ENCODE measurements at regions not wholly inside any gene's neighbourhood (a gene's known extent, or its start where the extent isn't known, plus 50 kb on each side); places are given as distances from the start of the nearest gene placed in this dataset.
"Not testable (repeated sequence)": the region's sequence is repeated elsewhere in the genome, so short reads cannot be mapped to it uniquely, and the experiment has no call there.

DNA sequence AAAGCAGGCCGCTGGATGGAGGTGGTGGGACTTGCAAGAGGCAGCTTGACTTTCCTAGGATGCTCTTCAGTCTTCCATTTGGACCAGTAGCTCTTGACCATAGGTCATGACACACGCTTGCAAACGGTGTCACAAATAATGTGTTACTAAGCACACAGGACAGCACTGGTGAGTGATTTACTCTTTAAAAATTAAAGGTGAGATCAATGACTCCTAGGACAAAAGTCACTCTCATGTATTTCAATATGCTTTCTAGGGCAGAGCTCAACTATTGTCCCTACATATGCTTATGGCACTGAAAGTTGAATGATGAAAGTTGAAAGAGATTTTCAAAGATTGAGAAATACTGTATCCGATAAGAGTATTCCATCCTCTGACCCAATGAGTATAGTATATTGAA is 496.7 kb downstream of the EBF1 start:
- DNase-seq (ENCODE audit: low read depth): no peak

DNA sequence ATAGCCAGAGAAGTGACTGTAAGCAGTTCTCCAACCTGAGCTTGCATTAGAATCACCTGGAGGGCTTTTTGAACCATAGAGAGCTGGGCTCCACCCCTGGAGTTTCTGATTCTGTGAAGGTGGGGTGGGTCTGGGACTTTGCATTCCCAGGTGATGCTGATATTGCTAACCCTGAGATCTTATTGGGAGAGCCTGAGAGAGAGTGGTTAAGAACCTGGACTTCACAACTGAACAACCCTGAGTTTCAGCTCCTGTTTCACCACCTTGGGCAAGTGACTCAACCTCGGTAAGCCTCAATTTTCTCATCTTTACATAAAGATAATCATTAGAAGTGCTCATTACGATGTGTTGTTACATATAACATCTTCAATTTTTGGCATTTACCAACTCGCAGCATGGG is 498.6 kb downstream of the EBF1 start:
- DNase-seq (ENCODE audit: low read depth): no peak

DNA sequence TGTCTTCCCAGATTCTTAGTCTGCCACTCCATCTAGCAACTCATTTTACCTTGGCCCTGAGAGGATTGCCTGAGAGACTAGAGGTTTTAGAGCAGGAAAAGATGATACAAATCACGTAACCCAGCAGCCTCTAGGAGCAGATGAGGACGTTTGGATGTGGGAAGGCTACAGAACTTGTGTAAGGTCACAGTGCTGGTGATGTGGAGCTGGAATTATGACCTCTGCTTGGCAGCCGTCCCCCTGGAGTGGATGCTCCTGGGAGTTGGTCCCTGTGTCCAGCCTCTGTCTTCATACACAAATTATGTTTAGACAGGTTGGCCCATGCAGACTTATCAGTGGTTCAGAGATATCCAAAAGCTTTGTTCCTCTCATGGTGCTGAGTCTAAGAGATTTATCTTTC is 499.0 kb downstream of the EBF1 start:
- DNase-seq (ENCODE audit: low read depth): no peak

DNA sequence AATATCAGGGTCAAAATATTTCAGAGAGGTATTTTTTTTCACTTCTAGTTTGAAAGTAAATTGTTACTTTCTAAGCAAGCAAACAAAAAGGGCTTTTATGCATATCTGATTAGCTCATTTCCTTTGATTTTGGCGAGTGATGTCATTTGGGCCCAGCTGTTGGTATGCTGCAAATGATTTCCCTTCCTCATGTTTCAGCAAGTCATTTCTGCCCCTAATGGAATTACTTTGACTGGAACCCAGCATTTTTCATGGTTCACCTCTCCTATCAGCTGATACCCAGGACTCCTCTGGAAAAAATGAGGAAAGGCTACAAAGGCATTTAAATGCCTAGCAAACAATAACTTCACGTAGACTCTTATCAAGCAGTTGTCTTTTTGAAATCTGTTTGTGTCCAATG is 500.6 kb downstream of the EBF1 start:
- no peak for DNase-seq (ENCODE audit: low read depth)

DNA sequence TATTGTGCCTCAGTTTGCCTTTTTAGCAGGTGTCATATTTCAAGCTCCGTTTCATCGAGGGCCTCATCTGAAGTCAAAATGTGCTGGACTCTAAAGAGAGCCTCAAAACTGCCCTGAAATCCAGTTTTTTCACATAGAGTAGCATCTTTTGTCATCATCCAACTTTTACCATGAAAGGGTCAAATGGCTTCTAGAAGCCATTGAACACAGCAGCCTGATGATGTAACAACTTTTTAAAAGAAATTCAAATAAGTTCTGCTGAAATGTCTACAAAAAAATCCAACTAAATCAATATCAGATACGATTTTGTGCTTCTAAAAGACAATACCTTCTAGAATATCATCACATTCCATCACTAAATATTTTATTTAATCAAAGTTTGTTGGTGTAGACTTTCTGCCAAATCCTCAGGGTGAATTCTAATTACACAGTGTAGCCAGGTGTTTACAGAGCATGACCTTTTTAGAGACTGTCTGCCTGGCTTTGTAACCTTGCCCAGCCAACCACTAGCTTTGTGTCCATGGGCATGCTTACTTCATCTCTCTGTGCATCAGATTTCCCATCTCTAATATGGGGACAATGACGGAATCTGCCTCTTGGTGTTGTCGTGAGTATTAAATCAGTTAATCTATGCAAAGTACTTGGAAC is 505.0 kb downstream of the EBF1 start:
- no peak for DNase-seq (ENCODE audit: low read depth)

DNA sequence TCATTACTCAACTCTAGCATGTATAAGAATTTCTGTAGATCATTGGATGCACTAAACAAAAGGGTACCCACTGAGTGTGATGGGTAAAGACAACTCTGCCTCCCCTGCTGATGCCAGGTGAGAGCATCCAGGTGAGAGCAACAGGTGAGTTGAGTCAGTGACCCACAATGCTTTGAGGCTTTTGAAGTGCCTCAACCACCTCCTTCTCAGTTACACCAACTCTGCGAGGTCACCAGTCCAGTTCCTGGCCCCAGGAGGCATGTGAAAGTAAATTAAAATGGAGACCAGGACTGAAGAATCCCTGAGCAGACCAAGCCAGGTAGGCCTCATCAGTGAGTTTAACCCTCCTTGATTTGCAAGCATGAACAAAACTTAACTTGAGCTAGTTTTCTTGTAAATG is 505.8 kb downstream of the EBF1 start:
- DNase-seq (ENCODE audit: low read depth): no peak

DNA sequence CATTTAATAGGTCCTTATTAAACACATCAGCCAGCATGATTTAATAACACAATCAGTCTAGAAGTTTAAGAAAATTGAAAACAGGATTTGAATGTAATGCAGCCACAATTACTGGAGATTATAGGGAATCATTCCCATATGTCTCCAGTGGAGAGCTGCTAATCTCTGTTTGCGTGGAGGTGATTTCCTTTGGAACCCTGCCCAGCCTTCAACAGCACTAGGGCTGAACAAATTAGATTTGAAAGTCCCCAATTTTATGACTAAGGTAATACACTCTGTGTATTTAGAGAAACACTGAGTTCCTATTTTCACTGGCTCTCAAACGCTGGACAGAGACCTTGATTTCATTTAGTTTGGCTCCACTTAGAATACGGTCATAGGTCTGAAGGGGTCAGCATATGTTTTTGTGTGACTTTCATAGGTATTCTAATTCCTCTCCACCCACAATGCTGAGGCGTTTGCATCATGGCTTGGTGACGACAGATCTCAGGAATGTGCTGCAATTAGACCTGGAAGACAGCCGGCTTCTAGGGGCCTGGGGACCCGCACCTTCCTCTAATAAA is 508.3 kb downstream of the EBF1 start:
- DNase-seq (ENCODE audit: low read depth): no peak

DNA sequence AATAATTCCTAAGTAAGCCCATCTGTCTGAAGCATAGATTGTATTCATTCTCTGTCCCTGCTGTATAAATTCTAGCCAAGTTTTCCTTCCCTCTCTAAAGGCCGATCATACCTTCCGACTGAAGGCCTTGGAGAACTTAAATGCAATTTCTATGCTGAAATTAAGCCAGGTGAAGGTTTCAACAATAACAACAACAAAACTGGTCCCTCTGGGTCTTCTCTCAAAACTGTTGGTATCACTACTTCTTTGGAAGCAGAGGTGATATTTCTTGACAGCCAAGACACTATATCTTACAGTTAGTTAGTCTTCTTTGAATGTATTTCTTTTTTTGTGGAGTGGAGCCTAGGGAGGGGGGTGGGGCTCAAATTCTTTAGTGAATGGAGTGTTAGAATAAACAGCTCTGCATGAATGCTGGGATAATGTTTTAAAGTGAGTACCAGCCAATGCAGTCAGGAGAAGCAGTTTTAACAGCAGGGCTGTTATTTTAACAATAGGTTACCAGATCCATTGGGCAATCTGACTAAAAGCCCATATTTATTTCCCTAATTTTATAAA is 508.9 kb downstream of the EBF1 start:
- DNase-seq (ENCODE audit: low read depth): no peak

DNA sequence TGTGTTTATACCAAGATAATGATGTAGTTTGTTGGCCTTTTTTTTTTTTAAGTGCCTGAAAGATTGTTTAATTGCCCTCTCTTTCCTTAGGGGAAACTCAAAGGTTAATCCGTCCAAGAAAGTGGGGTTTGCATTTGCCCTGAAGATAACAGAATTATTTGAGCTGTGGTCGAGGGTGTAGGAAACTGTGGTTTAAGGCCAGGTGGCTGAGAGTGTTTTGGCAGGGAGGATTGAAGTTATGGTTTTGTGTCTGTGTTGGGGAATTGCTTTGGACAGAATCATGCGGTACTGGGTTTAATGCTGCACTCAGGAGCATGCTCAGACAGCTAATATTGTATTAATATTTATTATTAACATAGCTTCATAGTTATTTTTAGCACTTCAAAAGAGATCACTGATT is 509.8 kb downstream of the EBF1 start:
- no peak for DNase-seq (ENCODE audit: low read depth)

DNA sequence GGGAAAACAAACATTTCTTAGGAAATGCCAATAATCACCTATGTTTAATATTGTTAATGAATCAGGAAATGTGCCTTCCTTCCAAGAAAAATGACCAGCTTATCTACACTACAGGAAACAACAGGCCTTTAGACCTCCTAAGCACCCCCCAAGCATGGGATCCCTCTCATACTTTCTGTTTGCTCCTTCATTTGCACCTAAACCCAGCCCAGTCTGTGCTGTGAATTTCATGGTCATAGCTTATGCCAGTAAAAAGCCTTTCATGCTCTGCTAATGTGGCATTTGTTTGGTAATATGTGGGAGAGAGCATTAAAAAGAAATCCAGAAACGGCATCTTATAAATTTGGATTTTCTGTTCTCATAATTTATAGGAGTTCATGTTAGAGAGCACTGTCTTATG is 511.1 kb downstream of the EBF1 start:
- no peak for DNase-seq (ENCODE audit: low read depth)

DNA sequence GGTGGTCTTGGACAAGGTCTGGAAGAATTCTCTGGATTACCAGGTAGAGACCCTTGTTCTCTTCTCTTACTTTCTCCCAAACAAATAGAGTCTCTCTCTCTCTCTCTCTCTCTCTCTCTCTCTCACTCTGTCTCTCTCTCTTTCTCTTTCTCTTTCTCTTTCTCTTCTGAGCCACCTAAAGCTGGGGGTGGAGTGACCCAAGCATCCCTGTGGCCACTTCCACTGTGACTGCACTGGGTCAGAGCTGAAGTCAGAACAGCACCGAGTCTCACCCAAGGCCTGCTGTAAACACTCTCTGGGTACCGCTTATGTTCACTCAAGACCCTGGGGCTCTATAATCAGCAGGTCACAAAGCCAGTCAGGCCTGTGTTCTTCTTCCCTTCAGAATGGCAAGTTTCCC is 513.7 kb downstream of the EBF1 start:
- DNase-seq (ENCODE audit: low read depth): no peak

DNA sequence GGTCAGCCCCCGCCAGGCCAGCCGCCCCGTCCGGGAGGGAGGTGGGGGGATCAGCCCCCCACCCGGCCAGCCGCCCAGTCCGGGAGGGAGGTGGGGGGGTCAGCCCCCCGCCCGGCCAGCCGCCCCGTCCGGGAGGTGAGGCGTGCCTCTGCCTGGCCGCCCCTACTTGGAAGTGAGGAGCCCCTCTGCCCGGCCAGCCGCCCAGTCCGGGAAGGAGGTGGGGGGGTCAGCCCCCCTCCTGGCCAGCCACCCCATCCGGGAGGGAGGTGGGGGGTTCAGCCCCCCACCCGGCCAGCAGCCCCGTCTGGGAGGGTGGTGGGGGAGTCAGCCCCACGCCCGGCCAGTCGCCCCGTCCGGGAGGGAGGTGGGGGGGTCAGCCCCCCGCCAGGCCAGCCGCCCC is 517.0 kb downstream of the EBF1 start:
- DNase-seq (ENCODE audit: low read depth): not testable (repeated sequence)

DNA sequence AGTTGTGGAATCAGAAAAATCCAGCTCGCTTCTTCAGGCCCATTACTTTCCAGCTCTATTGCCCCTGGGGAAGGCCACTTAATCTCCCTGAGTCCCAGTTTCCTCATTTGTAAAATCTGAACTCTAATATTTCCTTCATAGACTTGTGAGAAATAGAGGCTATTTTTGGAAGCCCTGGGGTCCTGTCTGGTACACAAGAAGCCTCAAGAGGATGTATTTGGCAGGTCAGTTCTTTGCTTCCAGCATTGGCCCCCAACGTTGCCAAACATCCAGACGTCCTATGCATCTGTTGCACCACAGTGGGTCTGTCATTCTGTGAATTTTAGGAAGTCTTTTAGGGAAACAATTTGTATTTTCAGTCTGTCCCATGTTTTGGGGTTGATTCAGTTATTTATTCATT is 525.9 kb downstream of the EBF1 start:
- DNase-seq (ENCODE audit: low read depth): no peak

DNA sequence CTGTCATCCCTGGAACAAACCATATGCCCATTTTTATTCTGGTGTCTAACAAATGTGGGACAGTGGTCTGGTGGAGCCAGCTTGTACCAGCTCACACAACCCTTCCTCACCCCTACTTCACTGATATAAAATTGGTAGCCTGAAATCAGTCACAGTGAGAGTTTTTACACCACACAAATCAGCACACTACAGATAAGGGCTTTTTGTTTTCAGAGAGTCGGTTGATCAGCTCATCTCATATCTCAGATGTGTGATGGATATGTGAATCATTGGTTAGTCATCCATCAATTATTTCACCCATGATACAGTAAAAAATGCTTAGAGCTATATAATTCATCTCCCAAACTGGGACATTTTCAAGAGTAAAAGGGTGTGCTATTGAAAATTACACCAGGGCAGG is 529.2 kb downstream of the EBF1 start:
- no peak for DNase-seq (ENCODE audit: low read depth)

DNA sequence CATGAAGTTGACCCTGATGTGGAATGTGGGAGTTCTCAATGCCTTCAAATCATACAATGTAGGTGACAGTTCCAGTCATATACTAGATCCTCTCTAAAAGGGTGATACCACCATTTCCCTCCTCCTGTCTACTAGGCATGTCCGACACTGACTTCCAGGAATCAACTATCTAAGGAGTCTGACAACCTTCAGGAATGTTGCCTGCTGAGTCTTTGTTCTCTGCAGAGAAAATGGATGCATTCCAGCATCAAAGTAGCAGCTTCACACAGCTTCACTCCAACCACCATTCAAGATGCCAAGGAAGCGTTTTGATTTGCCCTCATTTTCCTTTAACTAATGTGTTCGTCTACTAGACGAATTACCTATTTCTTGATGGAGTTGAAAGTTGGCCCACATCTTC is 530.2 kb downstream of the EBF1 start:
- DNase-seq (ENCODE audit: low read depth): no peak

DNA sequence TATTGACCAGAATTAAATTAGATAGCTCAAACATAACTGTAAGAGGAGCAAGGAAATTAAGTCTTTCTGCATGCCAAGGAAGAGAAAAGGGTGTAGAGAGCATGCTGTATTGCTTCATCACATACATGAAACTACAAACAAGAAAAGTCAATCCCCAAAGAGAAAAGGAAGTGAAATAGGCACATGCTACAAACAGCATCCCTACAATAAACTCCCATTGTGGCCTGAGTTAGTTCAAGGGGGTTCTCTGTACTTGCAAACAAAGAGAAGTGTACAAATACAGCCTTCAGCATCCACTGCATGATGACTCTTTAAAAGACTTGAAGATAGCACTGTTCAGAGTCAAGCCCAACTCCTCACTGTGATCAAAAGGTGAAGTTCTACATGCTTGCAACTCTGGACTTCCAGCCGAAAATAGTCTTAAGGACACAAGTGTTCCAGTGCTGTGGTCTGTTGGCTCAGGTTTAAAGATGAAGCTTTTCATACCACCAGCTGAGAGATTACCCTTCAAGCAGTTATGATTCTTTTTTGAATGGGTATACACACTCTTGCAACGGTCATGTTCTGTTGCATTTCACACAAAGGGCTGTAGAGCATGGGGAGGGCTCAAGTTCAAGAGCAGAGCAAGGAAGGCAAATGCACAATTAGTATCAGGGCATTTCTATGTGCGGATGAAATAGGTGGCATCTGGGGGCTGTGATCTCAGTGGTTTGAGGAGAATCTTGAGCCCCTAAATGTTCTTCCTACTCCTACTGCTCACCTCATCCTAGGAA is 534.5 kb downstream of the EBF1 start:
- no peak for DNase-seq (ENCODE audit: low read depth)

DNA sequence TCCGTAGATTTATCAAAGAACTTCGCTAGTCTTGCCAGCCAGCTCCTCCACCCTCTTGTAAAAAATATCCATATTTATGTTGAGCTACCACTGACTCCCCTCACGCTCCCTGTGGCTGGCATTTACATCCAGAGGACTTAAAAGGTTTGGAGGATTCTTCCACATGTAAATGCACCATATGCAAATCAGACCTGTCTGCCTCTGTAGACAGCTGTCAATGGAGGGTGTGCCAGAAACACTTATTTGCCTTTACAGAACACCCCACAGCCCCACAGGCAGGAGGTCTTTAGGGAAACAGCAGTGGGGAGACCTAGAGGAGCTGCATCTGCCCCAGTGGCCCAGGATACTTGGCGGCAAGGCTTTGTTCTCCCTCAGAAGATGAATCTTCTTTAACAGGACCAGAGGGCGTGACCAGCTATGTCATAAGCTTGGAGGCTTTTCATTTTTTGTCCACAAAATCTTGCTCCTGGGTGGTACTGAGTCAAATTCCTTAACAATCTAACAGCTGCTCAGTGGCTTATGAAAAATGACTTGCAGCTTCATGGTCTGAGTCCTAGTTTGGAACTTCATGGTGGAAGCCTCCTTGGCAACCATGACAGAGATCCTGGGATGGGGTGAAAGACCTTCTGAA is 535.8 kb downstream of the EBF1 start:
- DNase-seq (ENCODE audit: low read depth): no peak

DNA sequence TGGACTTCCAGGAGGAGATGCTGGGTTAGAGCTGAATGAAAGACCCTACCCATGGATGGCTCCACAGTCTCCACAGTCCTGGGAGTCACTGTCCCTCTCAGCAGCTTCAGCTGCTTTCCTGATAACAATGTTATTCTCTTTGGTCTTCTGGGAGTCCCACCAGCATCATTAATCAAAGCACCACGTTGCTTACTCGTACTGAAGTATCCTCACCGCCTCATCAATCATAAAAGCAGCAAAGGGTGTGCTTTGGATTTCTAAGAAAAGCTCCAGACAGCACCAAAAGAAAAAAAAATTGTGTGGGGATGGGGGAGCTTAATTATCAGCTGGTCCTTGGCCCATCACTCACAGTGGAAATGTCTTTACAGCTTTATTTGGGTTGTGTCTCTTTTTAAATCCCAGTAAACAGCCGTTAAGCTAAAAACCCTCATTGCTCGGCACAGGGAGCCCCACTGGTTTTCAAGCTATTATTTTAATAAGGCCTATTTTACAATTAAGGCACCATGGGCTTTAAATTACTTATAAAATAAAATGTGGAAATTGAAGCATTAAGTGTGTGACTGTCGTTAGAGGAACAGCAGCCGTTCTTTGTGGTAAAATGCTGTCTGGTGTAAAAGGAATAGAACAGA is 538.0 kb downstream of the EBF1 start:
- no peak for DNase-seq (ENCODE audit: low read depth)

DNA sequence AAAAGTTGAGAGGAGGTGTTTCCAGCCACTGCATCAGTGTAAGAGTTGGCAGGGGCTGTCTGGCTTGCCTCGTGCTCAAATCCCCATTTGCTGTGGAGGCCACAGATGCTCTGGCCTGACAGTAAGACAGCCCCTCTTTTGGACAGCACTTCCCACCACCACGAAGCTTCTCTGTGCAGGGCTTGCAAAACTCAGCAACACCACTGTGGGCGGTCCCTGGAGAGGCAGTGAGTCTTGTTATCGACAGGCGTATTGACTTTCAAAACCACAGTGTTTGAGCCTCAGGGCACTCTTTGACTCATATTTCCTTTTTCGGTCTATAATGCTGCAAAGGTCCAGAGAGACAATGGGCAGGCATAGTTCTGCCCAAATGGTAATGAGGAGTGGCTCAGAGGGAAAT is 539.5 kb downstream of the EBF1 start:
- DNase-seq (ENCODE audit: low read depth): no peak

DNA sequence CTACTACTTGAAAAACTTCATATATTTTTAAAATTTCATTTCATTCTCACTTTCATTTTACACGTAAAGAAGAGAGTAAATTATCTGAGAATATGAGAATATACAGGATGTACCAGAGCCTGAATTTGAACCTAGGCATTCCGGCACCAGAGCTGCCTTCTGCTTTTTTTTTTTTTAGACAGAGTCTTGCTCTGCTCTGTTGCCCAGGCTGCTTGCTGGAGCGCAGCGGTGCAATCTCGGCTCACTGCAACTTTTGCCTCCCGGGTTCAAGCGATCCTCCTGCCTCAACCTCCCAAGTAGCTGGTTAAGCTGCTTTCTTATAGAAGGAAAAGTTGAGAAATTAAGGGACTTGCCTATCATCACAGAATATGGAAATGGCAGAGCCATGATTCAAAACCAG is 540.1 kb downstream of the EBF1 start:
- no peak for DNase-seq (ENCODE audit: low read depth)

DNA sequence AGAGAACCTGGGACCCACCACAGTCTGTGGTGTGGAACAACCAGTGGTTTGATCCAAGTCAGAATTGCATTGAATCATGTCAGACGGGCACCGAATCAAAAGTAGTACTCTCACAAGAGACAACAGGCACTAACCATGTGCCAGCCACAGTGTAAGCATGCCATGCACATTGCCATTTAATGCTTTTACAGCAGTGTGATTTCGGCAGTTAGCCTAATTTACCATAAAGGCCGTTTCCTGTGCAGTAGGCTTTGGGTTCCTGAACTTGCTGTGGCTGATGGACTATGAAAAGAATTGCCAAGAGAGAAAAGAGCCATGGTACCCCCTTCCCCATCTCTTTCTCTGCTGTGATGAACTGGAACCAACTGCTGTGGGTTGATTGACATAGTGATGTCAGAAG is 540.6 kb downstream of the EBF1 start:
- no peak for DNase-seq (ENCODE audit: low read depth)

DNA sequence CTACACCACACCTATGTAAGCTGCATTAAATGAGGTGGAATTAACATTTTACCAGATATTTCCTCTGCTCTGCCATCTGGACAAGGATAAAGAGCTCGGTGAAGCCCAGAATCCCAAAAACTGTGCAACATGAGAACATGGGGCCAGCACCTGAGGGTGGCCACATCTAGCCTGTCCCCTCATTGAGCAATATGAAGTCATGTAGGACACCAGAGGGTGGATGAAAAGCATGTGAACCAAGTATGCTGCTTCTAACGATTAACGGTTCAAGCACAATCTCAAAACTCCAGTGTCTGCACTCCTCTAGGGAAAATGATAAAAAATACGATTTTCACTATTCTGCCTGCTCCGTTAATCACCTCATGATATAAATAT is 545.8 kb downstream of the EBF1 start:
- DNase-seq (ENCODE audit: low read depth): no peak

All from stimulated activated CD8-positive, alpha-beta memory T cell treated with anti-CD3 and anti-CD28 coated beads, Interleukin-15, amount 100 ng/mL, for 24 hours (primary cell).